IMR-90 (cell line): ENCODE measurements at regions not wholly inside any gene's neighbourhood (a gene's known extent, or its start where the extent isn't known, plus 50 kb on each side); places are given as distances from the start of the nearest gene placed in this dataset.

Source experiments
- ATAC-seq: fragments of 200-7000 bp; cut with Tn5 transposase; 2 replicates; pipeline ENCODE4 v1.9.1; 2020; ENCODE audit warnings: low read depth, mild to moderate bottlenecking, moderate library complexity
- BruUV-seq: library from RNA; stranded (reverse); fragments of 400-500 nt; replicated peaks from 2 replicates; lab custom pipeline; 2021; lab: Mats Ljungman, UMichigan
- CTCF ChIA-PET: fragments of 300-600 bp; formaldehyde crosslinking; extraction: SDS; loops from one replicate; lab custom pipeline; 2021; ENCODE audit warnings: antibody characterized with exemption; lab: Yijun Ruan, JAX
- POLR2A ChIA-PET: fragments of 300-600 bp; sonication (Branson Sonifier 250); formaldehyde crosslinking; loops from one replicate; lab custom pipeline; 2022; ENCODE audit warnings: antibody characterized with exemption; ENCODE audit not compliant: unreplicated experiment; lab: Charles Lee
- DNase-seq: peaks from one replicate; pipeline ENCODE4 v3.0.0; 2013
- H2AFZ ChIP-seq: replicated peaks from 2 replicates; pipeline ENCODE3; 2013; ENCODE audit warnings: low read length, mild to moderate bottlenecking; ENCODE audit not compliant: poor library complexity
- H2AK5ac ChIP-seq: 2 replicates; pipeline ENCODE4 v1.6.1; 2013; ENCODE audit warnings: low read depth, low read length, inconsistent platforms
- H2AK9ac ChIP-seq: replicated peaks from 2 replicates; pipeline ENCODE3; 2013; ENCODE audit warnings: mild to moderate bottlenecking, low read depth, low read length, moderate library complexity; ENCODE audit not compliant: poor library complexity
- H2BK120ac ChIP-seq: 2 replicates; pipeline ENCODE4 v1.6.1; 2013; ENCODE audit warnings: low read depth, low read length, inconsistent platforms
- H2BK15ac ChIP-seq: 3 replicates; pipeline ENCODE4 v1.6.1; 2013; ENCODE audit warnings: low read depth, low read length, inconsistent platforms
- H2BK20ac ChIP-seq: 2 replicates; pipeline ENCODE4 v1.6.1; 2013; ENCODE audit warnings: low read depth, mild to moderate bottlenecking, inconsistent platforms, low read length, moderate library complexity
- H2BK5ac ChIP-seq: 2 replicates; pipeline ENCODE4 v1.6.1; 2013; ENCODE audit warnings: mild to moderate bottlenecking, low read depth, low read length, inconsistent platforms; ENCODE audit not compliant: poor library complexity, severe bottlenecking
- H3K14ac ChIP-seq: replicated peaks from 2 replicates; pipeline ENCODE4 v1.6.1; 2013; ENCODE audit warnings: low read depth, low read length, inconsistent platforms
- H3K18ac ChIP-seq: 2 replicates; pipeline ENCODE4 v1.6.1; 2013; ENCODE audit warnings: low read depth, low read length, control low read depth
- H3K23ac ChIP-seq: 2 replicates; pipeline ENCODE4 v1.6.1; 2013; ENCODE audit warnings: low read depth, low read length, inconsistent platforms
- H3K27ac ChIP-seq: 2 replicates; pipeline ENCODE4 v1.5.1; 2013; ENCODE audit warnings: mild to moderate bottlenecking, control low read depth, low read length; ENCODE audit not compliant: insufficient read depth
- H3K27me3 ChIP-seq: 2 replicates; pipeline ENCODE4 v1.6.1; 2013; ENCODE audit warnings: low read length; ENCODE audit not compliant: control insufficient read depth, insufficient read depth
- H3K36me3 ChIP-seq: 2 replicates; pipeline ENCODE4 v1.6.1; 2013; ENCODE audit warnings: low read length, mixed read lengths; ENCODE audit not compliant: control insufficient read depth, insufficient read depth
- H3K4ac ChIP-seq: 2 replicates; pipeline ENCODE4 v1.6.1; 2013; ENCODE audit warnings: low read depth, low read length, inconsistent platforms
- H3K4me1 ChIP-seq: 2 replicates; pipeline ENCODE4 v1.6.1; 2013; ENCODE audit warnings: low read length, mixed read lengths; ENCODE audit not compliant: control insufficient read depth, insufficient read depth
- H3K4me2 ChIP-seq: 2 replicates; pipeline ENCODE4 v1.6.1; 2013; ENCODE audit warnings: low read depth, mild to moderate bottlenecking, control low read depth, low read length, moderate library complexity
- H3K4me3 ChIP-seq: 2 replicates; pipeline ENCODE4 v1.5.1; 2013; ENCODE audit warnings: low read depth, mild to moderate bottlenecking, control low read depth, low read length, moderate library complexity; ENCODE audit not compliant: insufficient read depth
- H3K56ac ChIP-seq: 2 replicates; pipeline ENCODE4 v1.6.1; 2013; ENCODE audit warnings: low read length, inconsistent platforms; ENCODE audit not compliant: insufficient read depth; ENCODE audit errors: extremely low read depth
- H3K79me1 ChIP-seq, 2 experiments: 2 replicates each; pipeline ENCODE4 v1.6.1; 2013; ENCODE audit warnings: low read length in 2 of 2, inconsistent platforms in 1 of 2, low read depth in 1 of 2
- H3K9ac ChIP-seq: 2 replicates; pipeline ENCODE4 v1.6.1; 2013; ENCODE audit warnings: low read depth, low read length, control low read depth
- H3K9me1 ChIP-seq: 2 replicates; pipeline ENCODE4 v1.6.1; 2013; ENCODE audit warnings: low read length, inconsistent platforms; ENCODE audit not compliant: insufficient read depth
- H3K9me3 ChIP-seq: 2 replicates; pipeline ENCODE4 v1.6.1; 2013; ENCODE audit warnings: low read length; ENCODE audit not compliant: control insufficient read depth, insufficient read depth
- H4K20me1 ChIP-seq: 2 replicates; pipeline ENCODE4 v1.6.1; 2013; ENCODE audit warnings: low read length, inconsistent platforms; ENCODE audit not compliant: insufficient read depth
- H4K5ac ChIP-seq: 2 replicates; pipeline ENCODE4 v1.6.1; 2013; ENCODE audit warnings: mild to moderate bottlenecking, low read depth, low read length, control low read depth
- H4K8ac ChIP-seq, 2 experiments: 2 replicates each; pipeline ENCODE4 v1.6.1; 2013; ENCODE audit warnings: low read depth in 2 of 2, low read length in 2 of 2, control low read depth in 1 of 2, inconsistent platforms in 1 of 2
- H4K91ac ChIP-seq: 2 replicates; pipeline ENCODE4 v1.6.1; 2013; ENCODE audit warnings: low read depth, low read length, inconsistent platforms; ENCODE audit not compliant: insufficient read depth
- CEBPB ChIP-seq: IDR thresholded peaks from 2 replicates; pipeline ENCODE4 v1.6.1; 2012; ENCODE audit warnings: low read depth, low read length, improper control_type of control experiment
- MAZ ChIP-seq: IDR thresholded peaks from 2 replicates; pipeline ENCODE4 v1.6.1; 2012; ENCODE audit warnings: low read depth, mild to moderate bottlenecking, low read length, improper control_type of control experiment, moderate library complexity, borderline replicate concordance
- POLR2A ChIP-seq: IDR thresholded peaks from 2 replicates; pipeline ENCODE4 v1.6.1; 2012; ENCODE audit warnings: mild to moderate bottlenecking, low read depth, low read length
- WGBS, 2 experiments: methylation state at CpG; one replicate each; pipeline versions ENCODE4 v1.1.5 to v1.1.7; 2013; ENCODE audit warnings: missing lambda C conversion rate in 2 of 2; ENCODE audit not compliant: insufficient read length in 1 of 2; ENCODE audit errors: extremely low coverage in 2 of 2; 5-methylcytosine and 5-hydroxymethylcytosine counted together
- dilution Hi-C: fragments of 300-500 bp; cut with HindIII; formaldehyde crosslinking; loops from one replicate; pipeline ENCODE4 v1.14.3; 2018; ENCODE audit warnings: low sequenced_read_pairs; ENCODE audit not compliant: unreplicated experiment
- in situ Hi-C: fragments of 300-500 bp; cut with MboI; formaldehyde crosslinking; loops from 3 replicates; pipeline ENCODE4 v1.14.3; 2019; ENCODE audit warnings: low sequenced_read_pairs, inconsistent platforms, mixed read lengths
- intact Hi-C: fragments of 100-400 bp; cut with micrococcal nuclease; formaldehyde crosslinking; loops from 2 replicates; pipeline ENCODE4 v1.10.0; 2022

DNA sequence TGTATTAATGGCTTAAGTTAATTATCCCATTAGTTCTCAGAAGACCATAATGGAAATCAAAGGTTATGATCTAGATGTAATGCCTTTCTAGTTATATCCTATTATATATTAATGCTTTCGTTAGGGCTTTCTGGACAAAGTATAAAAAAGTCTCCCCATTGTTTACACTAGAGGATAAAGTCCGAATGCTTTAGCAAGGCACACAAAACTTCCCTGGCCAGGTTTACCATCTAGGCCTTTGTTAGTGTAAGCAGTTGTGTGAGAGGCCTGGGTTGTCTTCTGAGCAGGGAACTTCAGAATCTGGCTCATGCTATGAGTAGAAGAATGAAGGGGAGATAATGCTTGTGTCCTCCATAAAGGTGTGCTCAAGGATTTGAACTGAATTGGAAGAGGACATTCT lies 106.3 kb upstream of the MEIS2 start:
- CTCF ChIA-PET: no interaction called here
- no TSS peak for BruUV-seq
- no CpG with 5 or more reads among the region's 2 CpGs for WGBS, 2 experiments
- TF ChIP-seq CEBPB (no peak), POLR2A (no peak), MAZ (no peak)
- no peak overlapping the region for H2AFZ ChIP-seq
- no peaks in the 10 kb centered on the region for H3K9me3 ChIP-seq
- no peak overlapping the region for H4K91ac ChIP-seq
- no peaks in the 10 kb centered on the region for H3K4me1 ChIP-seq
- DNase-seq (no peak), ATAC-seq (no peak)
- H3K4me3 ChIP-seq: no peak overlapping the region
- no peak overlapping the region for H4K8ac ChIP-seq
- H2BK120ac ChIP-seq: no peak overlapping the region
- H2BK5ac ChIP-seq: no peak overlapping the region
- H3K14ac ChIP-seq: no peak overlapping the region
- no peak overlapping the region for H3K18ac ChIP-seq
- no peak overlapping the region for H4K5ac ChIP-seq
- POLR2A ChIA-PET: no interaction called here
- dilution Hi-C loops (no loop called here), in situ Hi-C loops (no loop called here), intact Hi-C loops (no loop called here)
- H3K9me1 ChIP-seq: no peaks in the 10 kb centered on the region
- no peak overlapping the region for H3K9ac ChIP-seq
- H3K4ac ChIP-seq: no peak overlapping the region
- H3K23ac ChIP-seq: no peak overlapping the region
- H4K20me1 ChIP-seq: no peaks in the 10 kb centered on the region
- no peak overlapping the region for H2AK5ac ChIP-seq
- H3K27ac ChIP-seq: no peak overlapping the region
- no peak overlapping the region for H2AK9ac ChIP-seq
- no peak overlapping the region for H2BK15ac ChIP-seq
- no peaks in the 10 kb centered on the region for H3K36me3 ChIP-seq
- H3K27me3 ChIP-seq: no peaks in the 10 kb centered on the region
- H3K79me1 ChIP-seq: no peaks in the 10 kb centered on the region
- no peak overlapping the region for H3K4me2 ChIP-seq
- no peak overlapping the region for H3K56ac ChIP-seq
- H2BK20ac ChIP-seq: no peak overlapping the region
